ENCODE measurements at regions not wholly inside any gene's neighbourhood (a gene's known extent, or its start where the extent isn't known, plus 50 kb on each side); places are given as distances from the start of the nearest gene placed in this dataset.

GRCh38 chr5:141734501-141735229, 52.6 kb upstream of the ARAP3 start:
- H3K4me1 ChIP-seq (ENCODE audit: control insufficient read depth in 1 of 2, insufficient read depth in 2 of 2, low read length in 2 of 2) = no peaks in the 10 kb centered on the region
- Mint-ChIP-seq H3K4me3 (no peak overlapping the region), H3K27me3 (ENCODE audit: low read depth in 3 of 3) (peaks cover 5 to 24% (median 10%) of the 10 kb centered on the region in 3 donors), H3K4me1 (no peaks in the 10 kb centered on the region), H3K36me3 (no peaks in the 10 kb centered on the region), H3K9me3 (no peaks in the 10 kb centered on the region), H3K27ac (no peak overlapping the region)
- no peaks in the 10 kb centered on the region for H3K27me3 ChIP-seq (ENCODE audit: control insufficient read depth in 2 of 2, insufficient read depth in 2 of 2, low read length in 2 of 2)
- no peaks in the 10 kb centered on the region for H3K36me3 ChIP-seq (replicated peaks in 1 of 2; ENCODE audit: control insufficient read depth in 1 of 2, insufficient read depth in 2 of 2, low read length in 2 of 2)
- H3K9me3 ChIP-seq (replicated peaks in 1 of 2; ENCODE audit: control insufficient read depth in 1 of 2, insufficient read depth in 1 of 2, low read length in 2 of 2) = no peaks in the 10 kb centered on the region
- no peaks in the 10 kb centered on the region for H3K79me2 ChIP-seq (ENCODE audit: insufficient read depth, low read length)
- no peak overlapping the region for H3K27ac ChIP-seq (ENCODE audit: low read depth in 1 of 2, low read length in 2 of 2)
- no peaks in the 10 kb centered on the region for H4K20me1 ChIP-seq (ENCODE audit: insufficient read depth, low read length)
- intact Hi-C loops (cut with micrococcal nuclease) = no loop called here
- H3K4me2 ChIP-seq (replicated peaks; ENCODE audit: extremely low read depth, low read length, poor library complexity, severe bottlenecking) = no peak overlapping the region
- TF ChIP-seq CTCF (IDR thresholded peaks at IDR 0.05) = no peak
- no peak overlapping the region for H3K9ac ChIP-seq (ENCODE audit: insufficient read depth, low read length, poor library complexity, severe bottlenecking)
- no peak for DNase-seq
- WGBS (ENCODE audit: insufficient coverage) = 67% methylated on average over 3 of the region's 4 CpGs
- H3K4me3 ChIP-seq (replicated peaks in 1 of 3; ENCODE audit: low read depth in 2 of 3, low read length in 3 of 3) = no peak overlapping the region
- H2AFZ ChIP-seq (ENCODE audit: insufficient read depth, low read depth, low read length, poor library complexity, severe bottlenecking) = no peak overlapping the region

- Mint-ChIP-seq H3K4me3 (no peak overlapping the region), H3K27me3 (ENCODE audit: low read depth in 3 of 3) (peaks cover 7 to 26% (median 12%) of the 10 kb centered on the region in 3 donors), H3K36me3 (no peaks in the 10 kb centered on the region), H3K27ac (no peak overlapping the region), H3K9me3 (no peaks in the 10 kb centered on the region), H3K4me1 (no peaks in the 10 kb centered on the region)
- no peak for DNase-seq
- Histone ChIP-seq H2AFZ (ENCODE audit: insufficient read depth, low read depth, low read length, poor library complexity, severe bottlenecking) (no peak overlapping the region), H3K27me3 (ENCODE audit: control insufficient read depth in 2 of 2, insufficient read depth in 2 of 2, low read length in 2 of 2) (no peaks in the 10 kb centered on the region), H4K20me1 (ENCODE audit: insufficient read depth, low read length) (no peaks in the 10 kb centered on the region), H3K9me3 (replicated peaks in 1 of 2; ENCODE audit: control insufficient read depth in 1 of 2, insufficient read depth in 1 of 2, low read length in 2 of 2) (no peaks in the 10 kb centered on the region), H3K9ac (ENCODE audit: insufficient read depth, low read length, poor library complexity, severe bottlenecking) (no peak overlapping the region), H3K4me2 (replicated peaks; ENCODE audit: extremely low read depth, low read length, poor library complexity, severe bottlenecking) (no peak overlapping the region), H3K4me3 (replicated peaks in 1 of 3; ENCODE audit: low read depth in 2 of 3, low read length in 3 of 3) (no peak overlapping the region), H3K79me2 (ENCODE audit: insufficient read depth, low read length) (no peaks in the 10 kb centered on the region), H3K4me1 (ENCODE audit: control insufficient read depth in 1 of 2, insufficient read depth in 2 of 2, low read length in 2 of 2) (no peaks in the 10 kb centered on the region), H3K36me3 (replicated peaks in 1 of 2; ENCODE audit: control insufficient read depth in 1 of 2, insufficient read depth in 2 of 2, low read length in 2 of 2) (no peaks in the 10 kb centered on the region), H3K27ac (ENCODE audit: low read depth in 1 of 2, low read length in 2 of 2) (no peak overlapping the region)
- WGBS (ENCODE audit: insufficient coverage) = no CpG with 5 or more reads among the region's 2 CpGs
- intact Hi-C loops (cut with micrococcal nuclease) = no loop called here
- no peak for TF ChIP-seq CTCF (IDR thresholded peaks at IDR 0.05)
Measured at GRCh38 chr5:141733198-141733597, 51.2 kb upstream of the ARAP3 start.

Data from CD14-positive monocyte (primary cell).